ENCODE measurements at regions not wholly inside any gene's neighbourhood (a gene's known extent, or its start where the extent isn't known, plus 50 kb on each side); places are given as distances from the start of the nearest gene placed in this dataset.
A peak's percentile ranks its signal among the peaks of the same experiment; 100 is the strongest.
"Not testable (repeated sequence)": the region's sequence is repeated elsewhere in the genome, so short reads cannot be mapped to it uniquely, and the experiment has no call there.

- no peak for DNase-seq
These were observed 129.8 kb downstream of the SEC23A start for GRCh38 chr14:38973083-38973700.

- DNase-seq: no peak
These were observed 130.5 kb downstream of the SEC23A start for GRCh38 chr14:38972511-38972910.

GRCh38 chr14:38971258-38971921, 131.6 kb downstream of the SEC23A start:
- DNase-seq: no peak

- no peak for DNase-seq
These were observed 138.4 kb downstream of the SEC23A start for GRCh38 chr14:38964630-38965029.

GRCh38 chr14:38960946-38961531, 142.0 kb downstream of the SEC23A start:
- DNase-seq: no peak

- no peak for DNase-seq
These were observed 144.0 kb downstream of the SEC23A start for GRCh38 chr14:38959021-38959420.

GRCh38 chr14:38958589-38958988, 144.4 kb downstream of the SEC23A start:
- DNase-seq: no peak

- no peak for DNase-seq
These were observed 151.6 kb downstream of the SEC23A start for GRCh38 chr14:38951451-38951850.

- DNase-seq: no peak
These were observed 152.4 kb downstream of the SEC23A start for GRCh38 chr14:38950676-38951075.

- peak in 10 of 51 donors; percentile 6 to 44 (median 22) for DNase-seq
These were observed 154.5 kb downstream of the SEC23A start for GRCh38 chr14:38948576-38948975.

GRCh38 chr14:38948171-38948570, 154.9 kb downstream of the SEC23A start:
- DNase-seq: peak in 5 of 51 donors; percentile 13 to 87 (median 44)

GRCh38 chr14:38947343-38947742, 155.7 kb downstream of the SEC23A start:
- peak in 1 of 51 donors; percentile 26 for DNase-seq

GRCh38 chr14:38944691-38945090, 158.3 kb downstream of the SEC23A start:
- DNase-seq: peak in 11 of 51 donors; percentile 5 to 34 (median 13)

GRCh38 chr14:38941488-38941887, 161.5 kb downstream of the SEC23A start:
- no peak for DNase-seq

- not testable (repeated sequence) for DNase-seq
These were observed 170.4 kb downstream of the SEC23A start for GRCh38 chr14:38932653-38933000.

GRCh38 chr14:38931969-38932652, 170.9 kb downstream of the SEC23A start:
- no peak for DNase-seq

- DNase-seq: no peak
These were observed 172.1 kb downstream of the SEC23A start for GRCh38 chr14:38930898-38931297.

GRCh38 chr14:38930022-38930421, 173.0 kb downstream of the SEC23A start:
- DNase-seq: no peak

GRCh38 chr14:38929416-38929815, 173.6 kb downstream of the SEC23A start:
- DNase-seq: no peak

GRCh38 chr14:38921893-38922292, 181.1 kb downstream of the SEC23A start:
- not testable (repeated sequence) for DNase-seq

- no peak for DNase-seq
These were observed 187.9 kb downstream of the SEC23A start for GRCh38 chr14:38915125-38915524.

- DNase-seq: no peak
These were observed 192.9 kb downstream of the SEC23A start for GRCh38 chr14:38910092-38910491.

All from hypothalamus (tissue), 51 donors.